ENCODE measurements at regions not wholly inside any gene's neighbourhood (a gene's known extent, or its start where the extent isn't known, plus 50 kb on each side); places are given as distances from the start of the nearest gene placed in this dataset.

DNA sequence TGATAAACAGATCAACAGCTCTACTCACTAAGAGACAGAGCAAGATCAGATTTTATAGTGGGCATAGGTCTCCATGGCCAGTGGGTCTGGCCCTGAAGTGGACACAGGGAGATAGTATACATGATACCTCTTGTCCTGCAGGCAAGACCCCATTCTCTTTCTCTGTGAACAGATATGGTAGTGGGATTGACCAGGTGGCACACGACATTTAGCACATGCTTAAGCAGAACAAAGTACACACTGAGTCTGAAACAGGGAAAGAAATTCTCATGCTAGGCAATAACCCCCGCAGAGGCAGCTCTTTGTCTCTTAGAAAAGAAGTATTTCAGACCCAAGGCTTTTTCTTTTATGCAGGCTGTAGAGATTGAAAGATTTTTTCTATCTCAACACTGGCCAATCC lies 1331.2 kb downstream of the FSCB start:
- TF ChIP-seq, protein P1, sequence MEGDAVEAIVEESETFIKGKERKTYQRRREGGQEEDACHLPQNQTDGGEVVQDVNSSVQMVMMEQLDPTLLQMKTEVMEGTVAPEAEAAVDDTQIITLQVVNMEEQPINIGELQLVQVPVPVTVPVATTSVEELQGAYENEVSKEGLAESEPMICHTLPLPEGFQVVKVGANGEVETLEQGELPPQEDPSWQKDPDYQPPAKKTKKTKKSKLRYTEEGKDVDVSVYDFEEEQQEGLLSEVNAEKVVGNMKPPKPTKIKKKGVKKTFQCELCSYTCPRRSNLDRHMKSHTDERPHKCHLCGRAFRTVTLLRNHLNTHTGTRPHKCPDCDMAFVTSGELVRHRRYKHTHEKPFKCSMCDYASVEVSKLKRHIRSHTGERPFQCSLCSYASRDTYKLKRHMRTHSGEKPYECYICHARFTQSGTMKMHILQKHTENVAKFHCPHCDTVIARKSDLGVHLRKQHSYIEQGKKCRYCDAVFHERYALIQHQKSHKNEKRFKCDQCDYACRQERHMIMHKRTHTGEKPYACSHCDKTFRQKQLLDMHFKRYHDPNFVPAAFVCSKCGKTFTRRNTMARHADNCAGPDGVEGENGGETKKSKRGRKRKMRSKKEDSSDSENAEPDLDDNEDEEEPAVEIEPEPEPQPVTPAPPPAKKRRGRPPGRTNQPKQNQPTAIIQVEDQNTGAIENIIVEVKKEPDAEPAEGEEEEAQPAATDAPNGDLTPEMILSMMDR (IDR thresholded peaks at IDR 0.05; ENCODE audit: insufficient read depth, low read length, poor library complexity, severe bottlenecking), result no peak
- no peak for DNase-seq (ENCODE audit: extremely low read depth, insufficient read length)
- Histone ChIP-seq H3K27me3 (replicated peaks; ENCODE audit: control insufficient read depth, insufficient read depth, low read length) (no peaks in the 10 kb centered on the region), H3K36me3 (ENCODE audit: control insufficient read depth, insufficient read depth, low read length) (no peaks in the 10 kb centered on the region), H3K4me3 (replicated peaks; ENCODE audit: low read depth, low read length) (no peak overlapping the region)

DNA sequence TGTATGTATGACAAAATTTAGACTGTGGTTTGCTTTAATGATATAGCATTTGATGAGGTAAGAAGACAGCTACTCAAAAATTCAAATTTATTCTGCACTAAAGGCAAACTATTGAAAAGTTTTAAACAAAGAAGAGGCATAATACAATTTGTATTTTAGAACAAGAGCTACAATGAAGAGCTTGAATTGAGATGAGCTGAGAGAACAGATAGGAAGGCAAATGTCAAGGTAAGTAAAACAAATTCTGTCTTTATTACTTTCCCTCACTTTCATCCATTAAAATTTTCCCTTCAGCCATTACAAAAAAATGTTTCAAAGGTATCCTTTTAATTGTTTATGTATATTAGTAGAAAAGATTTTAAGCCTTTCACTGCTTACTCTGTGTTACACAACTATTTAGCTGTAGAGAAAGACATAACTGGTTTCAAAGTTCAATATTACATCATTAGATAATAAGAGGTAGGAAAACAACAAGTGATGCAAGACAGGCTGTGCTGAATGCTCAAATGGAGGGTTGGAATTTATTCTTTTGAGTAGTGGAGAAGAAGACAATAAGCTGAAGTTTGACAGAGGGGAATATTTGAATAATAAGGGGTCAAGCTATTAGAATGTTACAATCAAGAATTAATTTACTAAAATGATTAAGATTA lies 1334.1 kb downstream of the FSCB start:
- Histone ChIP-seq H3K36me3 (ENCODE audit: control insufficient read depth, insufficient read depth, low read length) (no peaks in the 10 kb centered on the region), H3K4me3 (replicated peaks; ENCODE audit: low read depth, low read length) (no peak overlapping the region), H3K27me3 (replicated peaks; ENCODE audit: control insufficient read depth, insufficient read depth, low read length) (no peaks in the 10 kb centered on the region)
- TF ChIP-seq, protein P1 (IDR thresholded peaks at IDR 0.05; ENCODE audit: insufficient read depth, low read length, poor library complexity, severe bottlenecking), result no peak
- DNase-seq (ENCODE audit: extremely low read depth, insufficient read length), result no peak

DNA sequence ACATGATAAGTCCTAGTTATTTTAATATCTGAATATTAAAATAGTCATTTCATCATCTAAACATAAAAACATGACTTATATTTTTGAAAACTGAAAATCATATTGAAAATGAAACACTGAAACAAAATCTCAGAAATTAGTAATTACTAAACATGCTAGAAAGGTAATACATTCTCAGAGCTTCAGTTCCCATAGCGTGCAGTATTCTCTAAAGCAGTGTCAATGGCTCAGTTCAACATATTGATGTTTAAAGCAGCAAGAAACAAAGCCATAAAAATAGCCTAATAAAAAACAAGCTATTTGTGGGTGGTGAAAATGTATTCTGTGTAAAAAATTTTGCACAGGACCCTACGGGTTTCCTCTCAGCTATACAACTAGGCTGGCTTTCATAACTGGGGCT lies 1337.4 kb downstream of the FSCB start:
- no peaks in the 10 kb centered on the region for H3K27me3 ChIP-seq (replicated peaks; ENCODE audit: control insufficient read depth, insufficient read depth, low read length)
- no peak for DNase-seq (ENCODE audit: extremely low read depth, insufficient read length)
- no peak overlapping the region for H3K4me3 ChIP-seq (replicated peaks; ENCODE audit: low read depth, low read length)
- no peaks in the 10 kb centered on the region for H3K36me3 ChIP-seq (ENCODE audit: control insufficient read depth, insufficient read depth, low read length)
- TF ChIP-seq, protein P1 (IDR thresholded peaks at IDR 0.05; ENCODE audit: insufficient read depth, low read length, poor library complexity, severe bottlenecking), result no peak

DNA sequence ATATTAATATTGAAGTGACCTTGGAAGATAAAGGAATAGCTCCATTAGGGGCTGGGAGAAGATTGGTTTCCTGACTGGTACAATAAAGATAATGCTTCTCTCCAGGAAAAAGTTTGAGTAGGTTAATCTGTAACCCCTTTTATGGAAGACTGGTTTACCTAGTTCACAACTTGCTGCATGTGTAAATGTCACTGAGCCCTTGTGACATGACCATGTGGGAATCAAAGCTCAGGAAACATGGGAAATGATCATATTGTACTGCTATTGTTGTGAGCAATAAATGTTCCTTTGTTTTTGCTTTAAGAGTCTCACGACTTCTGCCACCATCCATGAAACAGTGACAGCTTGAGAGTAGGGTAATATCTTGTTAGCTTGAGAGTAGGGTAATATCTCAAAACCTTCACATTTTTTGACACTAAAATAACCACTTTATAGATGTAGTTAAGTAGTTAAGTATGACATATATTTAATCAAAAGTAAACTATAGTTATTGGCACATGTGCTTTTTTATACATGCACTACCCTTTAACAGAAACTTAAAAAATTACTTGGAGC lies 1338.6 kb downstream of the FSCB start:
- Histone ChIP-seq H3K4me3 (replicated peaks; ENCODE audit: low read depth, low read length) (no peak overlapping the region), H3K36me3 (ENCODE audit: control insufficient read depth, insufficient read depth, low read length) (no peaks in the 10 kb centered on the region), H3K27me3 (replicated peaks; ENCODE audit: control insufficient read depth, insufficient read depth, low read length) (no peaks in the 10 kb centered on the region)
- DNase-seq (ENCODE audit: extremely low read depth, insufficient read length), result no peak
- TF ChIP-seq, protein P1 (IDR thresholded peaks at IDR 0.05; ENCODE audit: insufficient read depth, low read length, poor library complexity, severe bottlenecking), result no peak

DNA sequence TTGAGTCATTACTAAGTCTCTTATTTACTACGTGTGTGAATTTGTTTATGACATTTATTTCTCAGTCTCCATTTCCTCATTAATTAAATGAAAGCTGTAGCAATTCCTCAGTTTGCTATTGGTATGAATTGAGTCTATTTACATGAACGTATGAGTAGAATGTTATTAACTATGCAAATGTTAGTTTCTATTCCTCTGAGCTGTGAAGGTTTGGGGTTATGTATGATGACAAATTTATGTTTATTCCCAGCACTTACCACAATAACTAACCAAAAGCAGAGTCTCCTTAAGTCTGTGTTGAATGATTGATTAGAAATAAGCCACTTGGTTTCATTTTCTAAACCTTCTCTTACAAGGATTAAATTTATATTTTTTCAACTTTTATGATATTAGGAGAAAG lies 1340.9 kb downstream of the FSCB start:
- H3K27me3 ChIP-seq (replicated peaks; ENCODE audit: control insufficient read depth, insufficient read depth, low read length), result no peaks in the 10 kb centered on the region
- no peak for DNase-seq (ENCODE audit: extremely low read depth, insufficient read length)
- TF ChIP-seq, protein P1 (IDR thresholded peaks at IDR 0.05; ENCODE audit: insufficient read depth, low read length, poor library complexity, severe bottlenecking), result no peak
- no peak overlapping the region for H3K4me3 ChIP-seq (replicated peaks; ENCODE audit: low read depth, low read length)
- H3K36me3 ChIP-seq (ENCODE audit: control insufficient read depth, insufficient read depth, low read length), result no peaks in the 10 kb centered on the region

All from GM06990 (cell line).